GM12892 (cell line): ENCODE measurements at regions not wholly inside any gene's neighbourhood (a gene's known extent, or its start where the extent isn't known, plus 50 kb on each side); places are given as distances from the start of the nearest gene placed in this dataset.

Source experiments
- POLR2A ChIP-seq: IDR thresholded peaks from 2 replicates; pipeline ENCODE4 v1.6.1; 2011; ENCODE audit warnings: low read depth, low read length, control low read depth
- POLR2AphosphoS5 ChIP-seq: IDR thresholded peaks from 2 replicates; pipeline ENCODE4 v1.6.1; 2011; ENCODE audit warnings: low read depth, low read length, control low read depth

DNA sequence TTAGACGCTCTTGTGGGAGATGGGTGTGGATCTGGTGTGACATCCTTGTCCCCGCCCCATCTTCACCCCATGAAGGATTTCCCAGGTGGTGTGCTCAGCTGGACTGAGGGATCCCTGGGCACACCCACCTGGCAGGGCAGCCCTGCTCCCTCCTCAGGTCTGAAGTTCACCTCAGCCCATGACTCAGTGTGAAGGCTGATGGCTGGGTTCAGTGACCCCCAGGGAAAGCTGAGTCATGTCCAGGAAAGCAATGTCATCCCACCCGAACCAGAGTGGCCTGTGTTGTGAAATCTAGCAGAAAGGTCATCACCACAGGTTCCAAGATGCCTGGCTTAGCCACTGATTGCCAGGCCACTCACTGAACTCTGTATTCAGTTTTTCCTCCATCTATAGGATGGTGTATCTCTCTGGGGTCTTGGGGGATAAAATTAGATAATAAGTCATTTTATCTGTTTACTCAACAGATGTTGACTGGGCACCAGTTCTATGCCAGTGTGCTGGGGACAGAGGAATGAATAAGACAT is 97.7 kb upstream of the JUN start:
- TF ChIP-seq POLR2A (no peak), POLR2AphosphoS5 (no peak)
